Neural cell (in vitro differentiated cells): ENCODE measurements at regions not wholly inside any gene's neighbourhood (a gene's known extent, or its start where the extent isn't known, plus 50 kb on each side); places are given as distances from the start of the nearest gene placed in this dataset.

Source experiments
- CTCF ChIP-seq: fragments of 450-650 bp; IDR thresholded peaks from 2 replicates; pipeline ENCODE4 v1.5.1; 2014; ENCODE audit warnings: antibody characterized with exemption, mild to moderate bottlenecking, moderate library complexity; ENCODE audit not compliant: poor library complexity, severe bottlenecking
- EP300 ChIP-seq: fragments of 450-650 bp; conservative IDR thresholded peaks from 2 replicates; pipeline ENCODE4 v1.6.1; 2014; ENCODE audit warnings: antibody characterized with exemption, mild to moderate bottlenecking, moderate library complexity; ENCODE audit not compliant: poor library complexity, severe bottlenecking
- EZH2 ChIP-seq: fragments of 200-600, 300-800 bp; shearing (Covaris generic), sonication (generic); IDR thresholded peaks from 2 replicates; pipeline ENCODE4 v1.6.1; 2014; ENCODE audit warnings: antibody characterized with exemption, low read length, borderline replicate concordance, mild to moderate bottlenecking; ENCODE audit not compliant: insufficient read depth, poor library complexity, severe bottlenecking
- POLR2AphosphoS5 ChIP-seq: IDR thresholded peaks from 2 replicates; pipeline ENCODE4 v1.6.1; 2012

GRCh38 chr6:66390393-66390792 lies 683.4 kb upstream of the EYS start:
- TF ChIP-seq CTCF, result no peak
- no peak for TF ChIP-seq EP300
- no peak for TF ChIP-seq EZH2
- no peak for TF ChIP-seq POLR2AphosphoS5
